Endothelial cell of umbilical vein (primary cell): ENCODE measurements at regions not wholly inside any gene's neighbourhood (a gene's known extent, or its start where the extent isn't known, plus 50 kb on each side); places are given as distances from the start of the nearest gene placed in this dataset.

ENCODE experiments used
- BruUV-seq: library from RNA; stranded (reverse); fragments of 400-500 nt; replicated peaks from 2 replicates; lab custom pipeline; 2021; lab: Mats Ljungman, UMichigan
- CTCF ChIA-PET: fragments of 300-600, 350-600 bp; sonication (Branson Sonifier 250); formaldehyde crosslinking; loops from one replicate; lab custom pipeline; 2021; ENCODE audit warnings: antibody characterized with exemption, inconsistent platforms; lab: Charles Lee
- POLR2A ChIA-PET: fragments of 300-600, 350-600 bp; sonication (Branson Sonifier 250); formaldehyde crosslinking; loops from one replicate; lab custom pipeline; 2021; ENCODE audit warnings: antibody characterized with exemption, inconsistent platforms; lab: Charles Lee
- DNase-seq: peaks from one replicate; pipeline ENCODE4 v3.0.0-alpha.2; 2011; ENCODE audit warnings: low read depth, low spot score
- FAIRE-seq: peaks from 2 replicates; lab custom pipeline; 2011; peaks lifted over from hg19 to GRCh38; lab: Jason Lieb, UNC
- H2AFZ ChIP-seq: 2 replicates; pipeline ENCODE4 v1.6.0; 2012; ENCODE audit warnings: low read depth, low read length, control low read depth, inconsistent platforms
- H3K27ac ChIP-seq: 2 replicates; pipeline ENCODE4 v1.5.1; 2011; ENCODE audit warnings: low read depth, mild to moderate bottlenecking, control low read depth, low read length, moderate library complexity; ENCODE audit not compliant: insufficient read depth
- H3K27me3 ChIP-seq, 2 experiments: 2 replicates each; pipeline versions ENCODE4 v1.6.0 to v1.6.1; 2011; ENCODE audit warnings: low read length in 2 of 2, mixed read lengths in 1 of 2; ENCODE audit not compliant: control insufficient read depth in 2 of 2, insufficient read depth in 2 of 2
- H3K36me3 ChIP-seq, 2 experiments: 2 replicates in 1 of 2; 3 replicates in 1 of 2; pipeline ENCODE4 v1.5.1; 2011; ENCODE audit warnings: low read length in 2 of 2, mild to moderate bottlenecking in 1 of 2, moderate library complexity in 1 of 2; ENCODE audit not compliant: control insufficient read depth in 2 of 2, insufficient read depth in 2 of 2; ENCODE audit errors: extremely low read depth in 1 of 2
- H3K4me1 ChIP-seq: 3 replicates; pipeline ENCODE4 v1.5.1; 2011; ENCODE audit warnings: mild to moderate bottlenecking, low read length; ENCODE audit not compliant: control insufficient read depth, insufficient read depth; ENCODE audit errors: extremely low read depth
- H3K4me2 ChIP-seq: 2 replicates; pipeline ENCODE4 v1.6.1; 2011; ENCODE audit warnings: low read length, control low read depth, mixed read lengths; ENCODE audit not compliant: insufficient read depth
- H3K4me3 ChIP-seq, 3 experiments: fragments of 200-600 bp in 1 of 3; sonication (generic), shearing (Covaris generic) in 1 of 3; replicated peaks in 1 of 3; 2 replicates each; pipeline ENCODE4 v1.5.1; 2011 to 2016; ENCODE audit warnings: control low read depth in 3 of 3, low read length in 3 of 3, mild to moderate bottlenecking in 2 of 3, inconsistent platforms in 1 of 3, low read depth in 1 of 3, moderate library complexity in 1 of 3; ENCODE audit not compliant: insufficient read depth in 1 of 3
- H3K79me2 ChIP-seq: 2 replicates; pipeline ENCODE4 v1.6.0; 2012; ENCODE audit warnings: low read length, inconsistent platforms; ENCODE audit not compliant: control insufficient read depth, insufficient read depth
- H3K9ac ChIP-seq: replicated peaks from 2 replicates; pipeline ENCODE3; 2011; ENCODE audit warnings: low read length, control low read depth; ENCODE audit not compliant: insufficient read depth; ENCODE audit errors: extremely low read depth
- H3K9me1 ChIP-seq: replicated peaks from 3 replicates; pipeline ENCODE4 v1.6.0; 2011; ENCODE audit warnings: mild to moderate bottlenecking, low read length; ENCODE audit not compliant: control insufficient read depth, insufficient read depth; ENCODE audit errors: extremely low read depth
- H3K9me3 ChIP-seq: replicated peaks from 2 replicates; pipeline ENCODE4 v1.5.1; 2012; ENCODE audit warnings: low read length, inconsistent platforms; ENCODE audit not compliant: control insufficient read depth, insufficient read depth
- H4K20me1 ChIP-seq: replicated peaks from 2 replicates; pipeline ENCODE3; 2011; ENCODE audit warnings: mild to moderate bottlenecking, low read length; ENCODE audit not compliant: control insufficient read depth, insufficient read depth; ENCODE audit errors: extremely low read depth
- EZH2 ChIP-seq: IDR thresholded peaks from 2 replicates; pipeline ENCODE4 v1.6.1; 2012; ENCODE audit warnings: borderline replicate concordance, low read depth, mild to moderate bottlenecking, moderate library complexity, low read length, inconsistent platforms; ENCODE audit not compliant: severe bottlenecking
- FOS ChIP-seq: IDR thresholded peaks from 2 replicates; pipeline ENCODE4 v1.6.1; 2011; ENCODE audit warnings: mild to moderate bottlenecking, low read length, moderate library complexity, borderline replicate concordance; ENCODE audit not compliant: insufficient read depth
- GATA2 ChIP-seq: IDR thresholded peaks from 2 replicates; pipeline ENCODE4 v1.7.0; 2011; ENCODE audit warnings: low read depth, mild to moderate bottlenecking, moderate library complexity, mixed read lengths, low read length; ENCODE audit not compliant: insufficient read length, insufficient read depth
- JUN ChIP-seq: IDR thresholded peaks from 2 replicates; pipeline ENCODE4 v1.6.1; 2011; ENCODE audit warnings: borderline replicate concordance, low read depth; ENCODE audit not compliant: insufficient read length, insufficient read depth
- MAX ChIP-seq: IDR thresholded peaks from 2 replicates; pipeline ENCODE4 v1.6.1; 2011; ENCODE audit not compliant: insufficient read depth, insufficient read length
- MYC ChIP-seq: IDR thresholded peaks from one replicate; pipeline ENCODE4 v1.6.1; 2011; ENCODE audit warnings: mild to moderate bottlenecking, low read depth, low read length
- POLR2A ChIP-seq: IDR thresholded peaks from 2 replicates; pipeline ENCODE4 v1.6.1; 2012; ENCODE audit warnings: low read depth, mild to moderate bottlenecking, control low read depth, low read length
- POLR2AphosphoS5 ChIP-seq: IDR thresholded peaks from 2 replicates; pipeline ENCODE4 v1.6.1; 2012; ENCODE audit warnings: low read depth, mild to moderate bottlenecking, control low read depth, low read length, moderate library complexity; ENCODE audit not compliant: insufficient read depth
- dilution Hi-C: fragments of 300-500 bp; cut with MboI; formaldehyde crosslinking; loops from one replicate; pipeline ENCODE4 v1.15.0; 2019; ENCODE audit warnings: low sequenced_read_pairs; ENCODE audit not compliant: extremely low pct_ligation_motif_present
- intact Hi-C: fragments of 100-400 bp; cut with micrococcal nuclease; formaldehyde crosslinking; loops from one replicate; pipeline ENCODE4 v1.10.0; 2022
- TF ChIP-seq, protein P1 (sequence below), 2 donors: IDR thresholded peaks; 1 replicate in 1 of 2; 2 replicates in 1 of 2; pipeline ENCODE4 v1.5.1; 2011; ENCODE audit warnings: low read length in 2 of 2, mild to moderate bottlenecking in 2 of 2, moderate library complexity in 2 of 2, control low read depth in 1 of 2, inconsistent platforms in 1 of 2, low read depth in 1 of 2; ENCODE audit not compliant: insufficient read depth in 1 of 2; ENCODE audit errors: extremely low read depth in 1 of 2

DNA sequence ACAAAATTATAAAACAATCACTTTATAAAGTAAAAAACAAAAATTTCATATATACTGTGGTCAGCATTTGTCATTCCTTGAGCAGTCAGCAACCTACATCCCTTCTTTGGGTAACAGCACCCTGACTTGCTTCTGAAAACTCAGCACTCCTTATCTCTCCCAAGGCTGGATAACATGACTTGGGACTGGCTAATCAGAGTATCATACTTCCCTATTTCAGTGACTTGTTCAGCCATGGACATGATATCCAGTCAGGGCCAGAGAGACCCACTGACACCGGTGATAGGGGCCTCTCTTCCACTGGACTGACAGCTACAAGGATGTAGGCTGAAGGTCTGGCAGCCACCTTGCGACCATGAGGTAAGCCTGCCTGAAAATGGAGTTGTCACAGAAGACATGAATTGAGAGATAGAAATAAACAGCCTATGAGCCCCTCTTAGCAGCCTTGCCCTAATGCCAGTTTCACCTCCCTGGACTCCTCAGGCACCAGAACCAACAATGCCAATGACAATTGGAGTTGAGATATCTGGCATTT is 84.4 kb upstream of the NEBL start:
- H3K79me2 ChIP-seq = no peaks in the 10 kb centered on the region
- H3K27ac ChIP-seq = no peak overlapping the region
- no peaks in the 10 kb centered on the region for H3K9me3 ChIP-seq
- H3K36me3 ChIP-seq = no peaks in the 10 kb centered on the region
- ChIA-PET POLR2A (no interaction called here), CTCF (no interaction called here)
- dilution Hi-C loops (no loop called here), intact Hi-C loops (no loop called here)
- H3K9ac ChIP-seq = no peak overlapping the region
- no peaks in the 10 kb centered on the region for H4K20me1 ChIP-seq
- no peak overlapping the region for H3K4me3 ChIP-seq
- DNase-seq (no peak), FAIRE-seq (no peak)
- TF ChIP-seq GATA2 = no peak
- TF ChIP-seq POLR2AphosphoS5 = no peak
- TF ChIP-seq FOS = no peak
- TF ChIP-seq JUN = no peak
- TF ChIP-seq POLR2A = no peak
- TF ChIP-seq, protein P1, sequence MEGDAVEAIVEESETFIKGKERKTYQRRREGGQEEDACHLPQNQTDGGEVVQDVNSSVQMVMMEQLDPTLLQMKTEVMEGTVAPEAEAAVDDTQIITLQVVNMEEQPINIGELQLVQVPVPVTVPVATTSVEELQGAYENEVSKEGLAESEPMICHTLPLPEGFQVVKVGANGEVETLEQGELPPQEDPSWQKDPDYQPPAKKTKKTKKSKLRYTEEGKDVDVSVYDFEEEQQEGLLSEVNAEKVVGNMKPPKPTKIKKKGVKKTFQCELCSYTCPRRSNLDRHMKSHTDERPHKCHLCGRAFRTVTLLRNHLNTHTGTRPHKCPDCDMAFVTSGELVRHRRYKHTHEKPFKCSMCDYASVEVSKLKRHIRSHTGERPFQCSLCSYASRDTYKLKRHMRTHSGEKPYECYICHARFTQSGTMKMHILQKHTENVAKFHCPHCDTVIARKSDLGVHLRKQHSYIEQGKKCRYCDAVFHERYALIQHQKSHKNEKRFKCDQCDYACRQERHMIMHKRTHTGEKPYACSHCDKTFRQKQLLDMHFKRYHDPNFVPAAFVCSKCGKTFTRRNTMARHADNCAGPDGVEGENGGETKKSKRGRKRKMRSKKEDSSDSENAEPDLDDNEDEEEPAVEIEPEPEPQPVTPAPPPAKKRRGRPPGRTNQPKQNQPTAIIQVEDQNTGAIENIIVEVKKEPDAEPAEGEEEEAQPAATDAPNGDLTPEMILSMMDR (IDR thresholded peaks at IDR 0.05; ENCODE audit: extremely low read depth in 1 of 2, insufficient read depth in 1 of 2, low read depth in 1 of 2, low read length in 2 of 2) = no peak
- TF ChIP-seq MYC = no peak
- TF ChIP-seq MAX = no peak
- no peak for TF ChIP-seq EZH2
- no peaks in the 10 kb centered on the region for H3K4me1 ChIP-seq
- no peak overlapping the region for H3K4me2 ChIP-seq
- H3K27me3 ChIP-seq = peaks cover 0 to 1% of the 10 kb centered on the region in 2 experiments
- no TSS peak for BruUV-seq
- H3K9me1 ChIP-seq = no peaks in the 10 kb centered on the region
- H2AFZ ChIP-seq = no peak overlapping the region
